Transverse colon (tissue), 4 donors: ENCODE measurements at regions not wholly inside any gene's neighbourhood (a gene's known extent, or its start where the extent isn't known, plus 50 kb on each side); places are given as distances from the start of the nearest gene placed in this dataset.

Experiments
- DNase-seq: peaks from one replicate; pipeline ENCODE4 v3.0.0-alpha.2; 2019
- H3K27ac ChIP-seq, 4 donors: fragments of 200-600 bp; sonication (generic); 2 replicates each; pipeline ENCODE4 v1.5.1; 2016 to 2018; ENCODE audit warnings: inconsistent platforms in 4 of 4
- H3K27me3 ChIP-seq: fragments of 200-600 bp; sonication (generic); 2 replicates; pipeline ENCODE4 v1.5.1; 2017; ENCODE audit warnings: inconsistent platforms
- H3K36me3 ChIP-seq, 4 donors: fragments of 200-600 bp; sonication (generic); 2 replicates each; pipeline ENCODE4 v1.5.1; 2017 to 2019; ENCODE audit warnings: inconsistent platforms in 4 of 4
- H3K4me1 ChIP-seq, 4 donors: fragments of 200-600 bp; sonication (generic); 2 replicates each; pipeline ENCODE4 v1.5.1; 2017 to 2020; ENCODE audit warnings: inconsistent platforms in 4 of 4
- H3K4me3 ChIP-seq, 4 donors: fragments of 200-600 bp; sonication (generic); 1 replicate in 1 of 4; 2 replicates in 3 of 4; pipeline versions ENCODE4 v1.5.1 to v1.6.1; 2017 to 2019; ENCODE audit warnings: inconsistent platforms in 4 of 4
- H3K9me3 ChIP-seq, 2 donors: fragments of 200-600 bp; sonication (generic); 2 replicates each; pipeline ENCODE4 v1.5.1; 2017 to 2019; ENCODE audit warnings: inconsistent platforms in 2 of 2
- CTCF ChIP-seq, 5 experiments: fragments of 200-600 bp in 3 of 5; fragments of 450-650 bp in 2 of 5; sonication (generic) in 3 of 5; IDR thresholded peaks; 1 replicate in 2 of 5; 2 replicates in 3 of 5; pipeline ENCODE4 v1.5.1; 2016 to 2017; ENCODE audit warnings: antibody characterized with exemption in 5 of 5, inconsistent platforms in 3 of 5, mild to moderate bottlenecking in 2 of 5, moderate library complexity in 1 of 5
- EP300 ChIP-seq: sonication (generic); formaldehyde crosslinking; IDR thresholded peaks from one replicate; pipeline ENCODE4 v1.6.1; 2017; ENCODE audit warnings: antibody characterized with exemption, low read depth
- POLR2A ChIP-seq: fragments of 450-650 bp; IDR thresholded peaks from one replicate; pipeline ENCODE4 v1.6.1; 2016; ENCODE audit warnings: antibody characterized with exemption, mild to moderate bottlenecking, moderate library complexity
- POLR2AphosphoS5 ChIP-seq, 3 donors: sonication (generic); formaldehyde crosslinking; IDR thresholded peaks; one replicate each; pipeline ENCODE4 v1.6.1; 2016; ENCODE audit warnings: antibody characterized with exemption in 3 of 3
- WGBS, 2 donors: methylation state at CpG; one replicate each; pipeline ENCODE4 v1.1.5; 2018; ENCODE audit warnings: low coverage in 1 of 2; 5-methylcytosine and 5-hydroxymethylcytosine counted together
- in situ Hi-C, 4 donors: fragments of 200-750 bp; cut with MboI; loops; one replicate each; pipeline versions ENCODE4 v1.15.0 to v1.15.1; 2017; ENCODE audit warnings: low sequenced_read_pairs in 3 of 4, low pct_ligation_motif_present in 1 of 4, low pct_unique_long_range_greater_than_20kb in 1 of 4
- intact Hi-C: fragments of 100-400 bp; cut with DNase I; formaldehyde crosslinking; loops from one replicate; pipeline ENCODE4 v1.15.1; 2023; ENCODE audit warnings: low total_unique reads

- H3K4me3 ChIP-seq: no peak overlapping the region
- no peaks in the 10 kb centered on the region for H3K9me3 ChIP-seq
- DNase-seq: no peak
- H3K27ac ChIP-seq: no peak overlapping the region
- TF ChIP-seq POLR2AphosphoS5 (IDR thresholded peaks at IDR 0.05) (no peak), EP300 (no peak), POLR2A (no peak), CTCF (IDR thresholded peaks at IDR 0.05) (no peak)
- no peaks in the 10 kb centered on the region for H3K27me3 ChIP-seq
- in situ Hi-C loops (no loop called here), intact Hi-C loops (no loop called here)
- H3K36me3 ChIP-seq: no peaks in the 10 kb centered on the region
- H3K4me1 ChIP-seq: peaks cover 0 to 7% (median 4%) of the 10 kb centered on the region in 4 donors
- WGBS, 2 donors: 47 to 78% methylated on average over 5 of the region's 5 CpGs
Observed at GRCh38 chr11:69401715-69402114, 79.7 kb upstream of the LINC01488 start.

GRCh38 chr11:69402251-69402887 is 79.1 kb upstream of the LINC01488 start:
- no peak overlapping the region for H3K27ac ChIP-seq
- peaks cover 0 to 7% (median 4%) of the 10 kb centered on the region in 4 donors for H3K4me1 ChIP-seq
- H3K9me3 ChIP-seq: no peaks in the 10 kb centered on the region
- H3K36me3 ChIP-seq: no peaks in the 10 kb centered on the region
- in situ Hi-C loops (no loop called here), intact Hi-C loops (no loop called here)
- 50% methylated on average over 4 of the region's 4 CpGs; no CpG with 5 or more reads in 1 of the 2 donors for WGBS, 2 donors
- DNase-seq: no peak
- no peaks in the 10 kb centered on the region for H3K27me3 ChIP-seq
- TF ChIP-seq POLR2A (no peak), POLR2AphosphoS5 (IDR thresholded peaks at IDR 0.05) (no peak), CTCF (IDR thresholded peaks at IDR 0.05) (no peak), EP300 (no peak)
- H3K4me3 ChIP-seq: no peak overlapping the region

GRCh38 chr11:69403556-69404215 is 77.8 kb upstream of the LINC01488 start:
- no peak for DNase-seq
- TF ChIP-seq CTCF (IDR thresholded peaks at IDR 0.05): no peak
- TF ChIP-seq POLR2A: no peak
- TF ChIP-seq POLR2AphosphoS5 (IDR thresholded peaks at IDR 0.05): no peak
- no peak for TF ChIP-seq EP300

GRCh38 chr11:69406060-69406459 is 75.4 kb upstream of the LINC01488 start:
- peaks cover 0 to 7% (median 4%) of the 10 kb centered on the region in 4 donors for H3K4me1 ChIP-seq
- H3K4me3 ChIP-seq: no peak overlapping the region
- no peak overlapping the region for H3K27ac ChIP-seq
- H3K27me3 ChIP-seq: no peaks in the 10 kb centered on the region
- 78 to 87% methylated on average over 3 of the region's 3 CpGs for WGBS, 2 donors
- intact Hi-C loops (no loop called here), in situ Hi-C loops (no loop called here)
- no peak for DNase-seq
- H3K36me3 ChIP-seq: no peaks in the 10 kb centered on the region
- H3K9me3 ChIP-seq: no peaks in the 10 kb centered on the region
- TF ChIP-seq EP300: no peak
- no peak for TF ChIP-seq CTCF (IDR thresholded peaks at IDR 0.05)
- no peak for TF ChIP-seq POLR2A
- no peak for TF ChIP-seq POLR2AphosphoS5 (IDR thresholded peaks at IDR 0.05)

More at GRCh38 chr11:69403556-69404215, 77.8 kb upstream of the LINC01488 start:
- H3K27ac ChIP-seq: no peak overlapping the region
- H3K36me3 ChIP-seq: no peaks in the 10 kb centered on the region
- no peak overlapping the region for H3K4me3 ChIP-seq
- in situ Hi-C loops (no loop called here), intact Hi-C loops (no loop called here)
- H3K27me3 ChIP-seq: no peaks in the 10 kb centered on the region
- no peaks in the 10 kb centered on the region for H3K9me3 ChIP-seq
- H3K4me1 ChIP-seq: peaks cover 0 to 7% (median 4%) of the 10 kb centered on the region in 4 donors
- WGBS, 2 donors: 52 to 71% methylated on average over 1 to 8 of the region's 8 CpGs
